ENCODE measurements at regions not wholly inside any gene's neighbourhood (a gene's known extent, or its start where the extent isn't known, plus 50 kb on each side); places are given as distances from the start of the nearest gene placed in this dataset.

DNA sequence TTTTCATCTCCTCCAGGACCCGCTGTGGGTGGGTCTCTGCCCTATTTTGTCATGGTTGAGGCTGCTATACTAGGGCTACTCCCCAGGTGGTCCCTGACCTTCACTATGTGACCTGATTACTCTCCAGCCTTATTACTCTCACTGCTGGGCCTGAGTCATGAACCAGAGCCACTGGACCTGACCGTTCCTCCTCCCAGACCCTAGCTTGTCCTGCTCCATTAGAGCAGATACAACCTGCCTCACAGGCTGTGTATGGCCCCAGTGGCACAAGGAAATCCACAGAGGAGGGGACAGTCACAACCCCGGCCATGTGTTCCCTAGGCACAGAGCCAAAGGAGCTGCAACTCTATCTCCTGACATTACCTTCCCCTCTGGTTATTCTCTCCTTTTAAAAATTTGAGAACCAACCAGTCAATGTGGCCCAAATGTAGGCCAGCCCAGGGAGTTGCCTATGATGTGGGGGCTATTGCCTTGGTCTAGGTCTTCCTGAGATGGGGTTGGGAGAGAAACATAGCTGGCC lies 96.0 kb upstream of the FSTL4 start:
- DNase-seq (ENCODE audit: low read depth in 3 of 3), result no peak

DNA sequence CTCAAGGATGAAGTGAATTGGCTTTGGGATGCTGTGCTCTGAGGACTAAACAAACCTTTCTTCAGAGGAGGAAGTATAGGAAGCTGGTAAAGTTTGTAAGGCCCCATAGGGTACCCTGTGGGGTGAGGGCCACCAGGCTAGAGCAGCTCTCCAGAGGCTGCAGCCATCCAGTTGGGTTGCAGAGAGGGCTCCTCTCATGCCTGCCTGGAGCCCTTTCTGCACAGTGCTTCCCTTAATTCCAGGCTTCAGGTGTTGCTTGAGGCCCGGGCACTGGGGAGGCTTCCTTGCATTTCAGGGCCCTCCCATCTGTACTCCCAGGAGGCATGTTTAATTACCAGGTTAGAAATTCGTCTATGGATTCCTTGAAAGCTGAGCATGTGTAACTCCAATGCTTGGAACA lies 95.3 kb upstream of the FSTL4 start:
- no peak for DNase-seq (ENCODE audit: low read depth in 3 of 3)

DNA sequence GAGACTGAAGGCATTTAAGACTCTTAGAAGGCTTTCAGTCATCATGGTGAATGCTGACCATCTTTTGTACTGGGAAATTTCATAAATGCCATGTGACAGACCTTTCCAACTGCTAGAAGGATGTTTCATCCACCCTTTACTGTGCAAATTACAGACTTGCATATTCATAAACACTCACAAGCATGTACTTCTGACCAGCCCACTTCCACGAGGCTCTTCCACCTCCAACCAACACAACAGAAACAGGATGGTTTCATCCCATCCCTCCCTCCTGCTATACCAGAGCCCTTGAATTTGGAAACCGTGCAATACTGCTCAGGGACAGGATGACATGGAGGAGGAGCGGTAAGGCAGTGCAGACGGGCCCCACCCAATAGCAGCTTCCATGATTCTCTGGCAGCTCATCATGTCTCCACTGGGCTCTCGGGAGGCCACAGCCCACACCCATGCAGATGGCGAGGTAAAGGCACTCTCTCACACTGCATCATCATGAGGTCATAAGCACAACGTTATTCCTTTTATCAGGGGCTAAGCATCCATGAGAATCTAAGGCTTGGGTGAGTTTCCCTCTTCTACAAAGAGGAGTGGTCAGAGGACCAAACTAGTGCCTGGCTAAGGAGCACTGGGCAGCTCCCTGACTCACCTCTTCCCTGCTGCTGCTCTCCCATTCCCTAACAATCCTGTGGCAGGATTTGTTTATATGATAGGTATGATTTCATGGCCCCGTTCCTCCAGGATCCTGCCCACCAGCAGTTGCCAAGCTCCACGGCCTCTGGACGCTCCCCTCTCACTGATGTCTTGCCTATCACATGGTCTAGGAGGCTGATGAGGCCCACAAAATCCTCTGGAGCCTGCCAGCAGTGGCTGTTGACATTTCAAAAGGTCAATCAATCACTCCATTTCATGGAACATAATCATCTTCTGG lies 94.4 kb upstream of the FSTL4 start:
- no peak for DNase-seq (ENCODE audit: low read depth in 3 of 3)

DNA sequence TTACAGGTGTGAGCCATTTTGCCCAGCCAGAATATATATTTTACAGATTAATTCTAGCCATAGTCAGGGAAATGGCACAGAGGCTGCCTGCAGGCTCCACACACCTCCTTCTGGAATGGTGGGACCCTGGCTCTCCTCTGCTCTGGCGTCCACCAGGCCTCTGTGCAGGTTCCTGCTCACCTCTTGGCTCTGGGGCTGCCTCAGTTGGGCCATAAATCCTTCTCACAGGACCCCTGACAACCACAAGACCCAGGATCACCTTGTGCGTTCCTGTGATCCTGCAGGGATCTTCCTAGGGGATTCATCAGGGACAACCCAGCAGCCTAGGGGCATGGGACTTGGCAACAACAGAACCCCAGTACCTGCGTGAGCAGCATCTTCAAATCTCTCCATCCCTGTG lies 93.0 kb upstream of the FSTL4 start:
- no peak for DNase-seq (ENCODE audit: low read depth in 3 of 3)

DNA sequence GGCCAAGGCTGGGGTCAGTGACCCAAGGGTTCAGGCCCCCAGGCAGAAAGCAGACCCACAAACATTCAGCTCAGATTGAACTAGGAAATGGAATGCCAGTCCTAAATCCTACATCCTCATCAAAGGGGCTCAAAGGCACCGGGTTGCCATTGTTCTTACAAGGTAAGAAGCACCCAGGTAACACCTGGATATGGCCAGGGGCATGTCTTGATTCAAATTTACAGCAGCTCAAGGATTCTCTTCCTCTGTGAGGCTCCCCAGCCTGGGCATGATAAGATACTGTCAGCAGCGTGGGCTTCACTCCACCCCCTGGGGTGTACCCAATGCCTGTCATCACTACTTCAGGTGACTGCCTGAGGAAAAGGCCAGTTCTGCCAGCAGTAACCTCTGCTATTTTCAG lies 92.1 kb upstream of the FSTL4 start:
- DNase-seq (ENCODE audit: low read depth in 3 of 3), result no peak

DNA sequence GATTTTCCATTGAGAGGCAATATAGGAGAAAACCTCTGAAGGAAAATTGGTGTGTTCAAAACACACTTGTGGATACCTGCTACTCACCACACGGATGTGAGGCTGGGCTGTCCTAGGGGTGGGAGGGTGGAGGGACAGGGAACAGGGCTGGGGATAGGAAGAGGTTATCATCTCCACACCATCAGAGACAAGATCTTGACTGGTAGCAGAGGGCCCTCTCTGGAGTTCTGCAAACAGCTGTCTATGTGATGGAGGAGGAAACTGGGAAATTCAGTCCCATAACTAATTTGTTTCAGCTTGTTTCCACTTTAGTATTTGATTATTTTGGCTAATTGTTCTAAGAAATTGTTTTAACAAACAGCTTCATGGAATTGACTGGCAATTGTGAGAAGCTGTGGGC lies 91.6 kb upstream of the FSTL4 start:
- DNase-seq (ENCODE audit: low read depth in 3 of 3), result no peak

DNA sequence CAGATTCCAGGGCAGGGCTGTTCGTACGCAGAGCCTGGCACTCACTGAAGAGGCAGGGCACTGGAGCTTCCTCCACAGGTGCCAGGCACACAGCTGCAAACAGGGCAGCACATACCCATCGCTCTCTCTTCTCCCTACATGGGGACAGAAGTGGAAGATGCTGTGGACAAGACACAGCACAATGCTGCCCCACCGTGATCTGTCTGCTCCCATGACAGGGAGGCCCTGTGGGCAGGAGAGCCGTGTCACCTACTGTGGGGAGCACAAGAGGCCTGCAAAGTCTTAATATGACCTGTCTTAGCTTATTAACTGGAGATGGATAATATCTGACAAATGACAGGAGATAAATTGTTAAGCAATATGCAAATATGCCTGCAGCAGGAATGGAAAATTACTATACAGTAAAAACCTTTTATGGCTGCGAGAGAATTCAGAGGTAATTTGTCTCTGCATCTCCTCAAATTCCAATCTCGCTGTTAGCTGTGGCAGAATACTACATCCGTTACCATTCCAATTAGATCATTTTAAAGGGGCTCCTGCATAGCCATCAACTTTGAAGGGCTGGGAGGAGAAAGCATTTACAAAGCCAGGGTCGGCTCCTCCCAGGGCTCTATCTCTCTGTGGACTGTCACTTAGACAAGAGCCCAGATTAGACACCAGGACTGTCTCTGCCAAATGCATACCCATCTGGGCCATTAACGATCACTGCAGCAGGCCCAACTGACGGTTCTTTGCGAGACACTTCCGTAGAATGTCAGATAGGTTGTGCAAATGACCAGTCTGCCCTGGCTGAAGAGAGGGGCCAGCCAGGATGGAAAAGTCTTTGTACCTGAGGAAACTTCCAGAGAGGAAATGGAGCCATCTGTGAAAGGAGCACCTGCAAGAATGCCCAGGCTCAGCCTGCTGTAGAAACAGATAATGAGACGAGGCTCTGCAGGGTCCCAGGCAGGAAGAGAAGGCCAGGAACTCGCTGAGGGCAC lies 90.7 kb upstream of the FSTL4 start:
- no peak for DNase-seq (ENCODE audit: low read depth in 3 of 3)

DNA sequence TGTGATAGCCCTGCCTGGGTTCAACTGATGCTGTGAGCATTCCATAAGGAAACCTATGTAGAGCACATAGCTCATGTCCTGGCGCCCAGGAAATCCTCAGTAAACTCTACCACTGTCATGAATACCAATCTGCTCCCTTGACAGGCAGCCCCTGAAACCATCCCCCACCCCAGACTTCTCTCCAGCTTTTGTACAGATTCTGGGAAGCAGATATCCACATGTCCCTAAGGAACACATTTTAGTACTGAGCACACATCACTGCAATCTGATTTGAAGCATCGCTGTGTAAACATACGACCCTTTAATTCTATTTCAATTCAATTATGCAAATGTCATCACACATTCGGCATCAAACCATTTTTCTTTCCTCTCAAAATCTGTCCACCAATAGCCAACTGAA lies 89.5 kb upstream of the FSTL4 start:
- no peak for DNase-seq (ENCODE audit: low read depth in 3 of 3)

DNA sequence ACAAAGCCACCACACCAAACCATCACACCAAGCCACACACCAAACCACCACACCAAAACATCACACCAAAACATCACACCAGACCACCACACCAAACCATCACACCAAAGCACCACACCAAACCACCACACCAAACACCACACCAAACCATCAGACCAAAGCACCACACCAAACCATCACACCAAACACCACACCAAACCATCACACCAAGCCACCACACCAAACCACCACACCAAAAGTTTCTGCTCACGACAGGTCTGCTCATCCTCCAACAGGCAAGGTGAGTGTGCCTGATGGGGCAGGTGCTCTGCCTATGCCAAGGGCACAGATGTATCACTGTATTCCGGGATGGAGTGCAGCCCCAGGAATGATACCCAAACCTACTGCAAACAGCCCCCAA lies 87.9 kb upstream of the FSTL4 start:
- DNase-seq (ENCODE audit: low read depth in 3 of 3), result no peak

DNA sequence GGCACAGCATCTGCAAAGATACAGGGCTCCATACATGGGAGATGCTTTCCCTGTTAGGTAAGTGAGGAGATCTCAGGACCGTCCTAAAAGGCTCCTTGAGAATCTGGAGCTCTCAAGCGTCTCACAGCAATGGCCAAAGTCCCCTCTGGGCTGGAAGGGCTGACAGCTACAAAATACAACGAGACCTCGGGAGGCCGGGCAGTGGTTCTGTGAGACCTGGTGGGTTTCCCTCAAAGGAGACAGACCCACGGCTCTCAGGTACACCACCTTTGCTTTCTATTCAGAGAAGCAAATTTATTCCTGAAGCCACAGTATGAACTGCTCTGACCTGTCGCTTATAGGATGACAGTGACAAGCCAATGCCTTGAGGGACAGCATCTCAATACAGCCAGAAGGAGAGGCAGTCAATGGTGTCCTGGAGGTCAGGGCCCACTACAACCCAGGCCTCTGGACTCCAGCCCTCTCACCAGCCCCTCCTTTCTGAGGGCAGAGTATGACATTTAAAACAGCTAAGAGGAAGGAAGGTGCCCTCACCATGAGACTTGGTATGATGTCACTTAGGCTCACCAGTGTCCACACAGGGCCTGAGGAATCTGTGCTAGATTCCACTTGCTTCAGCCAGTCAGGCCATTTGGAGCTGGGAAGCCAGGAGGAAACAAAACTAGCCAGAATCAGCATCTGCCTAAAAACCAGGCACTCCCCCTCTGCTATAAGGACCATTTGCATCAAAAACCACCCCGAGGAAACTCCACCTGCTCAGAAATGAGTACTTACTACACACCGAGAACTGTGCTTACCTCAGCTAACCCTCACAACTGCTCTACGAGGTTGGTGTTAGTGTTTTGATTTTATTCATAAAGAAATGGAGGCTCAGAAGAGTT lies 86.5 kb upstream of the FSTL4 start:
- DNase-seq (ENCODE audit: low read depth in 3 of 3), result no peak

DNA sequence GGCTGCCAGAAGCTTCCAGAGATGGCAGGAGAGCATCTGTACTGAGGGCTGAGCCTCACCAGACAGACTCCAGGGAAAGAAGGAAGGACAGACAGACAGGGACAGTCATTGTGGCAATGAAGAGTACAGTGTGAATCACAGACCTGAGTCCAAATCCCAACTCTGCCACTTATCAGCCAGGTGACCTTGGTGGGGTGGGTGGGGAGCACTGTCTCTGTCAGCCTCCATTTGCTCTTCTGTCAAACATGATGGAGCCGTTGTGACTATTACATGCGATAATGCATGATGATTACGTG lies 85.9 kb upstream of the FSTL4 start:
- DNase-seq (ENCODE audit: low read depth in 3 of 3), result no peak

DNA sequence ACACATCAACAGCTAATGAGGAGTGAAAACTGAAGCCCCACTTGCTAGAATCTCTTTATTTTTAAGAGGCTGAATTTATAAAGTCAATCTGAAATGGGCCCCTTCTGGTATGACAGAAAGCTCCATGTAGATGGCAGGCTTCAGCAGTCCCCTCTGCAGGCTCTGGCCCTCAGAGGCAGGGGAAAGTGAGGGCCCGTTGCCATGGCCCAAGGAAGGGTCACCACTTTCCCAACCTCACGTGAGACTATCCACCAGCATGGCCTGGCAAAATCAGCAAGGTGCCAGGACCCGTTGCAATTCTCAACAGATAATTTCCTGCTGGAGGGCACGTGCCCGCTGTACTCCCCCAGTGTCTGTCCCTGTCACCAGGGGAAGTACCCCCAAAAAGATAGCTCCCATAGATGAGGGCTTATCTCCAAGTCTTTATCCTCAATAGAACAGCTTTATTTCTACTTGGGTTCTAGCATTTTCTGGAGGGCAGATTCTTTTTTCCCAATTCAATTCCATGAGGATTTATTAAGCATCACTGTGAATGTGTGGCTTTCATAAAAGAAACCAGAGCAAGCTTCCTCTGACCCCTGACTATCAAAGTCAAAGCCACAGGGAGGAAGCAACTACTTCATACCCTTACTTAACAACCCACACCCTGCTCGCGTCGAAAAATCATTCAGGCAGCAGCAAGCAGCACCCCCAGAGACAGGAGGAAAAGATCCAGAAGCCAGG lies 85.4 kb upstream of the FSTL4 start:
- DNase-seq (ENCODE audit: low read depth in 3 of 3), result no peak

DNA sequence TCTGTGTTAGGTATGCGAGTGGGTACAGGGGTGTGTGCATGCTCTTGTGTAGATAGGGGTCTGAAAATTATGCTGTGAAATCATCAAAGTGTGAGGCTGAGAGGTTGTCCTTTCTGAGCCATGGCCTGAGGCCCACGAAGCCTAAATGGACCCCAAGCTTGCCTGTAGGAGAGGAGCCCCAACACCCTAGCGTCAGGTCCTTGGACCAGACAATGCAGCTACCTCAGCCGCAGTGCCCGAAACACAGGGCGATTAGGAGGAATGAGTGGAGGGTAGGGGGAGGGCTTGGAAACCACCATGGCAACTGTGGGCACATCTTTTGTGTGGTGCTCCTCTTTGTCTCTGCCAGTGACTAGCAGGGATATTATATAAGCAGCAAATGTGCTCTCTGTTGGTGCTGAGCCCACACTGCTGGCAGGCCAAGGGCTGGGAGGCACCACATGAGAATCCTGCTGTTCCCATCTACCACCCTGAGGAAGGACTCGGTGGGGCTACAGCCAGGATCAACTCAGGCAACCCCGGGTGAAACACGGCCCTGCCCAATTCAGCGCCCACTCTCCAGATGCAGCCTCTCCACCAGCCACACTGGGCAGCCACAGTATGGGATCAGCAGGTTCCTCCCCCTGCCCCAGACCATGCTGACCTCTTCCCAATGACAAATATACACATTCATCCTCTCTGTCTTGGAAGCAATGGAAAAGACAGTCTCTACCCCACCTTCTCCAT lies 84.6 kb upstream of the FSTL4 start:
- no peak for DNase-seq (ENCODE audit: low read depth in 3 of 3)

DNA sequence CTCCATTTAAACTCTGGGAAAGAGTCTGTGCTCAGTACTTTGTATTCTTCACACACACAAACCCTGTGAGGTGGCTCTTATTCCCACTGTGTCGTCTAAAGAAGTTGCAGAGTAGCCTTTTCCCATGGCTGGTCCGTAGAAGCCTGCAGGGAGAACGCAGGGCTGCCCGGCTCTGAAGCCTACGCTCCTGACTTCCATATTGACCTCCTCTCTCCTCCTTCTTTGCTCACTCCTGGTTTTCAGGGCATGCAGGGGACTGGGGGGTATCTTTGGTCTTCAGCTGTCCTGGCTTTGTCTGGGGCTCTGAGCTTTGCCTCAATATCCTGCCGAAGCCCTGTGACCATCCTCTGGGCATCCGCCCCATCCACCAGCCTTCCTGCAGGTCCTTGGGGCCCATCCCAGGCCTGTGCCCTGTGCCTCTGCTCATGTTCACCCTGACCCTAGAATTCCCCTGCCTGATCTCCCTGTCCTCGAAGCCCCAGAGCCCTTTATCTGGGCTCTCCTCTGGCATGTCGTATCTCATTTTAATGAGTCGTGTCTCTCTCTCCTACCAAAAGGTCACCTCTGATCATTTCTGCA lies 83.8 kb upstream of the FSTL4 start:
- no peak for DNase-seq (ENCODE audit: low read depth in 3 of 3)

DNA sequence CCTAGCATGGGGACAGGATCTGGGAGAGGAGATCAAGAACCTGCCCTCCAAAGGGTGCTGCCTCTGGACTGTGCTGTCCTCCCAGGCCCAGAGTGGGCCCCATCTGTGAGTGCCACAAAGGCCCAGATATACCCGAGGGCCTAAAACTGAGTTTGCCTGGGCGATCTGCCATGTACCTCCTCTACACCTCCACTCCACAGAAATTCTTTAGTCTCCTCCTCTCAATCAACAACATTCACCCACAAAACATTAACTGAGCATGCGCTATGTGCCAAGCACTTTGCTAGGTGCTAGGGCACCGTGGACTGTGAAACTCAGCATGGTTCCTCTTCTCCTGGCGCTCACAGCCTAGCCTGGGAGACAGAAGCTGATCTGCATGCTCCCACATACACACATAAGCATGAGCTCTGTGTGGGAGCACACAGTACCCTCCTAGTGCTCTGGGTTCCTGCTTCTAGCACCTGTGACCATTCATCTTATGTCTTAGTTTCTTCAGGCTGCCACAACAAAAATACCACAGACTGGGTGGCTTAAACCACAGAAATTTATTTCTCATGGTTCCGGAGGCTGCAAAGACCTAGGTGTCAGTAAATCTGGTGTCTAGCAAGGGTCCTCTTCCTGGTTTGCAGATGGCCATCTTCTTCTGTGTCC lies 82.0 kb upstream of the FSTL4 start:
- no peak for DNase-seq (ENCODE audit: low read depth in 3 of 3)

DNA sequence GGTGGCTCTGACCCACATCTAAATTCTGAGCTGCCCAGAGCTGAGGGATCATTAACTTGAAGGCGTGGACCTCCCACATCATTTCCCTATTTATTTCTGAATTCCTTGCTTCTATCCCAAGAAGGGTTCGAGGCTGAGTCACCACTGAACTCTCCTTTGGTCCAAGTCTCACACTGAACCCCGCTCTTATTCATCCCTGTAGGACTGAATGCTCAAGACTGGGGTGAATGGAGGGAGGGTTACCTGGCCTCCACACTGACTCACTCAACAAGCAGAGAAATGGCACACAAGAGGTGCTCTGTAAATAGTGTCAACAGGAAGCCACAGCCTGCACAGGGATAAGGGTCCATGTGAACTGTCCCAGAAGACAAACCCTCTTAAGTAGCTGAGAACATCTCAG lies 79.1 kb upstream of the FSTL4 start:
- no peak for DNase-seq (ENCODE audit: low read depth in 3 of 3)

DNA sequence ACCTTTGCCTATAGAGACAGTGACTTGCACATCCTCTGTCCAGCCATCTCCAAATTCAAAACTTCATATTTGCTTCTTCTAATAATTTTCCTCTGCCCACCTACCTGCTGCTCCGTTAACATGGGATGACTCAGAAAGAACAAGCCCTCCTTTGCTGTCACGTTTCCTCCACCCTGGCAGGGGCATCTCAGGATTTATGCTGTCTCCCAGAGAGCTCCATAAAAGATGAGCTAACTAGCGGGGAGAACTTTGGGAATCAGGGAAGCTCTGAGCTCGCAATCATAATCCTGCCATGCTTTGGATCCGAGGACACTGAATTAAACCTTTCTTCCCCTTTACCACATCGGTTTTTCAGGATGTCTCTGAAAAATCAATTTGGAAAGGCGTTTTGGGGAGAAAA lies 78.4 kb upstream of the FSTL4 start:
- no peak for DNase-seq (ENCODE audit: low read depth in 3 of 3)

DNA sequence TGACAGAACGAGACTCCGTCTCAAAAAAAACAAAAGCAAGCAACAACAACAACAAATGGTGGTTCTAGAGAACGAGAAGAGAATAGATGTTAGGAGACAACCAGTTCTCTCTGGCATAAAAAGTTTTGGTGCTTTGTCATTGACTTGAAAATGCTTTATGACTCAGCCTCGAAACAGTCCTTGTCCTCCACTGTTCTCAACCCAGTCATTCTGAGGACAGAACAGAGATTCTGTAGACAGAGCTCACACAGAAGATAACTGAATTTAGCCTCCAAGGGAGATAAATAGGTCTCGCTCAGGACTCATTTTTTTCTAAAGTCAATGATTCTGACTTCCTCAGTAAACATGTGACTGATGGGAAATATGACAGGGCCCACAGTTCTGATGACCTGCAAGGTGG lies 76.0 kb upstream of the FSTL4 start:
- DNase-seq (ENCODE audit: low read depth in 3 of 3), result no peak
